ENCODE measurements at regions not wholly inside any gene's neighbourhood (a gene's known extent, or its start where the extent isn't known, plus 50 kb on each side); places are given as distances from the start of the nearest gene placed in this dataset.

DNA sequence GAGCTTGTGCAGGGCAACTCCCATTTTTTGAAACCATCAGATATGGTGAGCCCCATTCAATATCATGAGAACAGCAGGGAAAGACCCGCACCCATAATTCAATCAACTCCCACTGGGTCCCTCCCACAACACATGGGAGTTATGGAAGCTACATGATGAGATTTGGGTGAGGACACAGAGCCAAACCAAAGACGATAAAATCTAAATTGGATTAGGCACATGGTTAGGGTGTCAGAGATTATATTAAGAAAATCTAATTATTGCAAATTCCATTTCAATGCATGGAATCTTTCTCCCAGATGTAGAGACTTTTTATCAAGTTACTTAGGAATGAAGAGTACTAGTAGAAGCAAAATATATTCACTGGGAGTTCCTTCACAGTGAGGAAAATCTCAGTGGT is 324.9 kb downstream of the JRKL start:
- no peak for DNase-seq
- Histone ChIP-seq H3K4me2 (ENCODE audit: low read length) (no peak overlapping the region), H3F3A (ENCODE audit: low read length, unreplicated experiment) (no peaks in the 10 kb centered on the region), H4K20me1 (ENCODE audit: low read length) (no peaks in the 10 kb centered on the region), H3K4me3 (ENCODE audit: low read length) (no peak overlapping the region), H3K4me1 (ENCODE audit: insufficient read depth, low read length) (no peaks in the 10 kb centered on the region), H3K27ac (ENCODE audit: low read length) (no peak overlapping the region), H3K9ac (ENCODE audit: low read length) (no peak overlapping the region), H3K79me2 (ENCODE audit: low read length) (no peaks in the 10 kb centered on the region), H3K9me3 (ENCODE audit: low read length) (no peaks in the 10 kb centered on the region), H3K27me3 (ENCODE audit: low read length) (peaks cover 32% of the 10 kb centered on the region), H2AFZ (ENCODE audit: low read length) (no peak overlapping the region), H3K36me3 (ENCODE audit: low read depth, low read length) (no peaks in the 10 kb centered on the region), H3K9me2 (replicated peaks; ENCODE audit: low read length) (no peaks in the 10 kb centered on the region)
- ChIA-PET CTCF (no interaction called here), POLR2A (ENCODE audit: unreplicated experiment) (no interaction called here)
- no TSS peak for BruUV-seq (replicated peaks)
- intact Hi-C loops (cut with micrococcal nuclease): no loop called here
- no peak for ATAC-seq
- TF ChIP-seq EZH2phosphoT487 (IDR thresholded peaks at IDR 0.05; ENCODE audit: borderline replicate concordance, low read length): no peak
- TF ChIP-seq, protein P1, sequence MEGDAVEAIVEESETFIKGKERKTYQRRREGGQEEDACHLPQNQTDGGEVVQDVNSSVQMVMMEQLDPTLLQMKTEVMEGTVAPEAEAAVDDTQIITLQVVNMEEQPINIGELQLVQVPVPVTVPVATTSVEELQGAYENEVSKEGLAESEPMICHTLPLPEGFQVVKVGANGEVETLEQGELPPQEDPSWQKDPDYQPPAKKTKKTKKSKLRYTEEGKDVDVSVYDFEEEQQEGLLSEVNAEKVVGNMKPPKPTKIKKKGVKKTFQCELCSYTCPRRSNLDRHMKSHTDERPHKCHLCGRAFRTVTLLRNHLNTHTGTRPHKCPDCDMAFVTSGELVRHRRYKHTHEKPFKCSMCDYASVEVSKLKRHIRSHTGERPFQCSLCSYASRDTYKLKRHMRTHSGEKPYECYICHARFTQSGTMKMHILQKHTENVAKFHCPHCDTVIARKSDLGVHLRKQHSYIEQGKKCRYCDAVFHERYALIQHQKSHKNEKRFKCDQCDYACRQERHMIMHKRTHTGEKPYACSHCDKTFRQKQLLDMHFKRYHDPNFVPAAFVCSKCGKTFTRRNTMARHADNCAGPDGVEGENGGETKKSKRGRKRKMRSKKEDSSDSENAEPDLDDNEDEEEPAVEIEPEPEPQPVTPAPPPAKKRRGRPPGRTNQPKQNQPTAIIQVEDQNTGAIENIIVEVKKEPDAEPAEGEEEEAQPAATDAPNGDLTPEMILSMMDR (conservative IDR thresholded peaks at IDR 0.05; ENCODE audit: low read depth, low read length): no peak
- no peak for TF ChIP-seq EZH2 (IDR thresholded peaks at IDR 0.05; ENCODE audit: low read length, unreplicated experiment)

DNA sequence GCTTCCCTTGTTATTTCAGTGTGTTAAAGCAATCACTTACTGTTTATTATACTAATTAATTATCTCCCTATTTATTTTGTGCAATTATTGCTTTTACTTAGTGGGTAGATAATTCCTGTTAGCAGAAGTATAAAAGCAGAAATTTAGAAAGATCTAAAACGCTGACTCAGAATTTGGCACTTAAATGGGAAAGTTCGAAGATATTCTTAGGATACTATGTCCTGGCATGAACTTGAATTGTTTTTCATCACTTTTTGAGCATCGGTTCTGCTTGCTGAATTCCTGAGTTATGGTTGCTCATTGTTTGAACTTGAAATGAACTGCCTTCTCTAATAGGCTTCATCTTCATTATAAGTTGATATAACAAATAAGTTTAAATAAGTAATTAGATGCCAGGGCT is 325.4 kb downstream of the JRKL start:
- H3K9me2 ChIP-seq (replicated peaks; ENCODE audit: low read length): no peaks in the 10 kb centered on the region
- ATAC-seq: no peak
- no peak overlapping the region for H3K27ac ChIP-seq (ENCODE audit: low read length)
- peaks cover 27% of the 10 kb centered on the region for H3K27me3 ChIP-seq (ENCODE audit: low read length)
- H4K20me1 ChIP-seq (ENCODE audit: low read length): no peaks in the 10 kb centered on the region
- H3K4me1 ChIP-seq (ENCODE audit: insufficient read depth, low read length): no peaks in the 10 kb centered on the region
- intact Hi-C loops (cut with micrococcal nuclease): no loop called here
- POLR2A ChIA-PET (ENCODE audit: unreplicated experiment): no interaction called here
- H3K4me2 ChIP-seq (ENCODE audit: low read length): no peak overlapping the region
- no peaks in the 10 kb centered on the region for H3F3A ChIP-seq (ENCODE audit: low read length, unreplicated experiment)
- TF ChIP-seq EZH2 (IDR thresholded peaks at IDR 0.05; ENCODE audit: low read length, unreplicated experiment) (no peak), EZH2phosphoT487 (IDR thresholded peaks at IDR 0.05; ENCODE audit: borderline replicate concordance, low read length) (no peak)
- TF ChIP-seq, protein P1 (conservative IDR thresholded peaks at IDR 0.05; ENCODE audit: low read depth, low read length): no peak
- no peaks in the 10 kb centered on the region for H3K9me3 ChIP-seq (ENCODE audit: low read length)
- CTCF ChIA-PET: no interaction called here
- no peak for DNase-seq
- no TSS peak for BruUV-seq (replicated peaks)
- no peaks in the 10 kb centered on the region for H3K36me3 ChIP-seq (ENCODE audit: low read depth, low read length)
- H3K4me3 ChIP-seq (ENCODE audit: low read length): no peak overlapping the region
- H2AFZ ChIP-seq (ENCODE audit: low read length): no peak overlapping the region
- H3K79me2 ChIP-seq (ENCODE audit: low read length): no peaks in the 10 kb centered on the region
- H3K9ac ChIP-seq (ENCODE audit: low read length): no peak overlapping the region

DNA sequence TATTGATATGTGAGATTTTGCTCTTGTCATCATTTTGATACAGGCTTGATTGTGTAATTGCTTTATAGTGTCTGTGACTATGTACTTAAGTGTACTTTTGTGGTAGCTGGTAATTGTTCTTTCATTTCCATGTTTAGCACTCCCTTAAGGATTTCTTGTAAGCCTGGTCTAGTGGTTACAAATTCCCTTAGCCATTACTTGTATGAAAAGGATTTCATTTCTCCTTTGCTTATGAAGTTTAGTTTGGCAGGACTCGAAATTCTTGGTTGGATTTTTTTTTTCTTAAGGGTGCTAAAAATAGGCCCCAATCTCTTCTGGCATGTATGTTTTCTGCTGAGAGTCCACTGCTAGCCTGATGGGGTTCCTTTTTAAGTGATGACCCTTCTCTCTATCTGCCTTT is 346.8 kb downstream of the JRKL start:
- POLR2A ChIA-PET (ENCODE audit: unreplicated experiment): no interaction called here

More for the DNA sequence above, 346.8 kb downstream of the JRKL start:
- Histone ChIP-seq H3K4me3 (ENCODE audit: low read length) (no peak overlapping the region), H4K20me1 (ENCODE audit: low read length) (no peaks in the 10 kb centered on the region), H3K9ac (ENCODE audit: low read length) (no peak overlapping the region), H3K36me3 (ENCODE audit: low read depth, low read length) (no peaks in the 10 kb centered on the region), H3K27ac (ENCODE audit: low read length) (no peak overlapping the region), H3K27me3 (ENCODE audit: low read length) (peaks cover 27% of the 10 kb centered on the region), H2AFZ (ENCODE audit: low read length) (no peak overlapping the region), H3K4me1 (ENCODE audit: insufficient read depth, low read length) (0 out of 2 replicates have a peak, but pooled peaks cover 6% of the 10 kb centered on the region), H3K79me2 (ENCODE audit: low read length) (no peaks in the 10 kb centered on the region), H3K9me2 (replicated peaks; ENCODE audit: low read length) (no peaks in the 10 kb centered on the region), H3F3A (ENCODE audit: low read length, unreplicated experiment) (no peaks in the 10 kb centered on the region), H3K9me3 (ENCODE audit: low read length) (no peaks in the 10 kb centered on the region), H3K4me2 (ENCODE audit: low read length) (no peak overlapping the region)
- CTCF ChIA-PET: no interaction called here
- DNase-seq: no peak
- BruUV-seq (replicated peaks): no TSS peak
- ATAC-seq: no peak
- intact Hi-C loops (cut with micrococcal nuclease): no loop called here
- TF ChIP-seq, protein P1 (conservative IDR thresholded peaks at IDR 0.05; ENCODE audit: low read depth, low read length): no peak
- TF ChIP-seq EZH2 (IDR thresholded peaks at IDR 0.05; ENCODE audit: low read length, unreplicated experiment): no peak
- TF ChIP-seq EZH2phosphoT487 (IDR thresholded peaks at IDR 0.05; ENCODE audit: borderline replicate concordance, low read length): no peak
